HG03045 (cell line): ENCODE measurements at regions not wholly inside any gene's neighbourhood (a gene's known extent, or its start where the extent isn't known, plus 50 kb on each side); places are given as distances from the start of the nearest gene placed in this dataset.

ENCODE experiments used
- ATAC-seq: cut with Tn5 transposase; IDR thresholded peaks from one replicate; pipeline ENCODE4 v1.9.1; 2021; ENCODE audit warnings: mild to moderate bottlenecking, moderate library complexity; ENCODE audit not compliant: unreplicated experiment

GRCh38 chr5:143473481-143473880 lies 70.0 kb upstream of the NR3C1 start:
- no peak for ATAC-seq

GRCh38 chr5:143472576-143472975 lies 69.1 kb upstream of the NR3C1 start:
- ATAC-seq: no peak

GRCh38 chr5:143471666-143472464 lies 68.4 kb upstream of the NR3C1 start:
- no peak for ATAC-seq

- no peak for ATAC-seq
Measured at GRCh38 chr5:143471041-143471509, 67.6 kb upstream of the NR3C1 start.

GRCh38 chr5:143470120-143470519 lies 66.6 kb upstream of the NR3C1 start:
- no peak for ATAC-seq

- no peak for ATAC-seq
Measured at GRCh38 chr5:143469125-143469524, 65.6 kb upstream of the NR3C1 start.

GRCh38 chr5:143466632-143467031 lies 63.1 kb upstream of the NR3C1 start:
- ATAC-seq: no peak

- ATAC-seq: no peak
Measured at GRCh38 chr5:143464723-143465490, 61.4 kb upstream of the NR3C1 start.

GRCh38 chr5:143462431-143462830 lies 58.9 kb upstream of the NR3C1 start:
- no peak for ATAC-seq

- ATAC-seq: no peak
Measured at GRCh38 chr5:143459433-143459832, 55.9 kb upstream of the NR3C1 start.

- ATAC-seq: no peak
Measured at GRCh38 chr5:143456952-143457547, 53.6 kb upstream of the NR3C1 start.

GRCh38 chr5:143454936-143455516 lies 51.5 kb upstream of the NR3C1 start:
- no peak for ATAC-seq

- ATAC-seq: no peak
Measured at GRCh38 chr5:143453720-143454119, 50.2 kb upstream of the NR3C1 start.
